ACHN (cell line): ENCODE measurements at regions not wholly inside any gene's neighbourhood (a gene's known extent, or its start where the extent isn't known, plus 50 kb on each side); places are given as distances from the start of the nearest gene placed in this dataset.
A peak's percentile ranks its signal among the peaks of the same experiment; 100 is the strongest.

ENCODE experiments used
- DNase-seq: peaks from one replicate; pipeline ENCODE4 v3.0.0-alpha.2; 2015
- in situ Hi-C: cut with HindIII; loops from 2 replicates; pipeline ENCODE4 v1.10.0; 2017; ENCODE audit warnings: low sequenced_read_pairs, low pct_ligation_motif_present, low pct_unique_long_range_greater_than_20kb

DNA sequence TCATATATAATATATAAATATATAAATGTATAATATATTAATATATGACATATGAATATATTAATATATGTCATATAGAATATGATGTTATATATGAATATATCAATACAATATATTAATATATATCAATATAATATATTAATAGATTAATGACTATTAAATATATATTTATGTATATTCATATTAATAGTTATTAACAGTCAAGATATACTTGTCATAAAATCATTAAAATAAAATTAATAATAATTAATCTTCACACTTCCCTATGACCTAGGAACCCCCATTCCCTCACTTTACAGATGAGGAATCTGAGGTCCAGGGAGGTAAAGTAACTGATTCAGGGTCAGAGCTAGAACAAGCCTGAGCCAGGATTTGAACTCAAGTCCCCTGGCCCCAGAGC lies 70.6 kb upstream of the SLC6A11 start:
- in situ Hi-C loops, result no loop called here
- no peak for DNase-seq

GRCh38 chr3:10746001-10746400 lies 70.0 kb upstream of the SLC6A11 start:
- DNase-seq, result no peak
- in situ Hi-C loops, result no loop called here

DNA sequence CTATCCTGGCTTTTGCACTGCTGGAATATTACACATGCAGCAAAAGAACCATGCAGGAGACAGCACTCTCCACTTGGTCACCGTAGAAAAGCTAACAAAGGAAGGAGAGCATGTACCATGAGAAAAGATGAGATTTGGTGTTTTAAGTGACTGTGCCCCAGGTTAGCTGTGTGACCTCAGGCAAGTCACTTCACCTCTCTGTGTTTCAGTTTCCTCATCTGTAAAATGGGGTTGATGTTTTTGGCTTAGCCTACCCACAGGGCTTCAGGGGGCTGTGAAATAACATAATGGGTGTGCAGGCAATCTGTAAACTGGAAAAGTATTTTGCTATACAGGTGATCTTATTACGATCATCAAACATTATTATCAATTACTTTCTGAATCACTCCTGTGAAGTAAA lies 69.3 kb upstream of the SLC6A11 start:
- in situ Hi-C loops, result no loop called here
- DNase-seq, result no peak

GRCh38 chr3:10747341-10747740 lies 68.7 kb upstream of the SLC6A11 start:
- in situ Hi-C loops, result no loop called here
- DNase-seq, result no peak

- no peak for DNase-seq
- in situ Hi-C loops, result no loop called here
Observed at GRCh38 chr3:10748040-10748439, 68.0 kb upstream of the SLC6A11 start.

- DNase-seq, result peak; percentile 44
- in situ Hi-C loops, result no loop called here
Observed at GRCh38 chr3:10753964-10754363, 62.1 kb upstream of the SLC6A11 start.

GRCh38 chr3:10756546-10756945 lies 59.5 kb upstream of the SLC6A11 start:
- in situ Hi-C loops, result no loop called here
- DNase-seq, result no peak

GRCh38 chr3:10757021-10757820 lies 58.8 kb upstream of the SLC6A11 start:
- no peak for DNase-seq
- in situ Hi-C loops, result no loop called here

DNA sequence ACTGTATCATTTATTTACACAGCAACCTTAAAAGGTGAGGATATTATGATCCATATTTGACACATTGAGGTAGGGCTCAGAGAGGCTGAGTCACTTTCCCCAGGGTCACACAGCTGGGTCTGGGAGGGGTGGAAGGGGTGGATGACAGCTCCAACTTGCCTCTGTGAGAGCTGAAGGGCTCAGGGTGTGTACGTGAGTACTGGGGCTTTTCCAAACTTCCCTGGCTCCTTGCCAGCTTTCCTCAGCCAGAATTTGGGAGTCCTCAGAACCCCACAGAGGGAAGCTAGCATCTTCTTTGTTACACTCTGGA lies 58.3 kb upstream of the SLC6A11 start:
- in situ Hi-C loops, result no loop called here

GRCh38 chr3:10758304-10759037 lies 57.6 kb upstream of the SLC6A11 start:
- in situ Hi-C loops, result no loop called here
- DNase-seq, result peak; percentile 54

More for the DNA sequence above, 58.3 kb upstream of the SLC6A11 start:
- DNase-seq, result no peak

GRCh38 chr3:10759495-10759894 lies 56.5 kb upstream of the SLC6A11 start:
- in situ Hi-C loops, result no loop called here
- DNase-seq, result no peak

DNA sequence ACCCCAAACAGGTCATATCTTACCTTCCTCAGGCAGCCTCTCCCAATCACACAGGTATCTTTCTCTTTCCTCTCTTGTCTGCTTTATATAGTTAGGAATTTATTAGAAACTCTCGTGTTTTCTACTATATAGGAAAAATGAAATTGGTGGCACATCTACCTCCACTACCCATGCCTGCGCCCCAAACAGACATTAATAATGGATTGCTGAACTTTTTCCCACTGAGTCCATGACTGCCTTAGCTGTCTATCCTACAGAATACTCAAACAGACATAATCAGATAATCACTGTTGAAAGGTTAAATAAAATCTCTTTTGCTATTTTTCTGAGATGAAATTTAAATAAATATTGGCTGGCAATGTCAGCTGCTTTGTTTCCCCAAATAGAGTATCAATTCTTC lies 55.8 kb upstream of the SLC6A11 start:
- DNase-seq, result no peak
- in situ Hi-C loops, result no loop called here

DNA sequence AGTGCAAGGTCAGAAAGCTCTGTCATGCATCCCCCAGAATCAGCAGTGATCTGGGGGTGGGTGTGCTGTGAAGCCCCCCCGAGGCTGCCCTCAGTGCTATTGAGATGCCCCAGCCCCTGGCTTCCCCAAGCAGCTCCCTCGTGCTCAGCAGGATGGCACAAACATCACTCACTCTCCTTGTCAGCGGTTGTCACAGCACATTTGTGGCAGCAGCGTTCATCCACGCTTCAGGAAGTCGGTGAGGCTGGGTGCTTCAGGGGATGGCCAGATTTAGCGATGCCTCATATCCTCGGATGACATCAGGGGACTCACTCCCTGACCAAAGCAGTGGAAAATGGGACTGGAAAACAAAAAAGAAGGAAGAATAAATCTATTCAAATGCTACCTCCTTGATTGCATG lies 54.4 kb upstream of the SLC6A11 start:
- no peak for DNase-seq
- in situ Hi-C loops, result no loop called here

- in situ Hi-C loops, result no loop called here
- no peak for DNase-seq
Observed at GRCh38 chr3:10762116-10762515, 53.9 kb upstream of the SLC6A11 start.

DNA sequence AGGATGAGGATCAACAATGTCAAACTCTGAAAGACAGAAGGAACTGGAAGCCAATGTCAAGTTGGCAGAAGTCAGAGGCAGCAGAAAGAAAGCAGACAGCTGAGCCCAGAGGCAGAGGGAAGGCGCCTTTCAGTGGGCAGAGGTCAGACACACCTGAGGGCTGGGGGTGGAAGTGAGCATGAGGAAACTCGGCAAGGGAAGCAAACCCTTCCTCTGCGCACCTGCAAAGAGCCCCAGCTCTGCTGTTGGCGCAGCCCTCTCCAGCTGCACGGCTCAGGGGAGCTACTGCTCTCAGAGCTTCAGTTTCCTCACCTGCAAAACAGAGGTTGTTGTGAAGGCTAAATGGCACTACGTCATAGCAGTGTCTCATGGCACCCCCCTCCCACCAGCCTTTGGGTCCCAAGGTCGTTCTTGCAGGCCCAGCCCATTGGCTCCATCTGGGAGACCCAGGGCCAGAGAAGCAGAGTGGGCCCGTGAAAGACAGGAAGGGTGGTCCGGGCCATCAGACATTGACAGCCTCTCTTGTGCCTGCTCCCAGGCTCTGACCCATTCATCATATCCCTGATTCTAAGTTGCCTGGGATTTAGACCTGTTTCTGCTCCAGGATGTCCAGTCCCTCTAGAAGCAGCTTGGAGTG lies 53.3 kb upstream of the SLC6A11 start:
- no peak for DNase-seq
- in situ Hi-C loops, result no loop called here

DNA sequence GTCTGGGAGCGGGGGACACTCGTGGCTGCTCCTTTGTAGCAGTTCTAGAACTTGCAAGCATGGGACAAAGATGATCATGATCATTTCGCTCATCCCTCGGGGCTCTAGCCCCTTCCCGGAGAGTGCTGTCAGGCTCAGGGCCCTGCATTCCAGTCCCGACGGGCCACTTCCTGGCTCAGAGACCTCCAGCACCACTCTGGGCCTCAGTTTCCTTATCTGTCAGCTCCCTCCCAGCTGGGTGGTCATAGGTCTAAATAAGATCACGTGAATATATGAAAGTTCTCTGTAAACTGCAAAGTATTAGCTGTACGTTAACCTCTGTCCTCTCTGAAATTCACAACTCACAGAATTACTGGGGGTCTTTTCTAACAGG lies 52.8 kb upstream of the SLC6A11 start:
- in situ Hi-C loops, result no loop called here
- DNase-seq, result no peak

DNA sequence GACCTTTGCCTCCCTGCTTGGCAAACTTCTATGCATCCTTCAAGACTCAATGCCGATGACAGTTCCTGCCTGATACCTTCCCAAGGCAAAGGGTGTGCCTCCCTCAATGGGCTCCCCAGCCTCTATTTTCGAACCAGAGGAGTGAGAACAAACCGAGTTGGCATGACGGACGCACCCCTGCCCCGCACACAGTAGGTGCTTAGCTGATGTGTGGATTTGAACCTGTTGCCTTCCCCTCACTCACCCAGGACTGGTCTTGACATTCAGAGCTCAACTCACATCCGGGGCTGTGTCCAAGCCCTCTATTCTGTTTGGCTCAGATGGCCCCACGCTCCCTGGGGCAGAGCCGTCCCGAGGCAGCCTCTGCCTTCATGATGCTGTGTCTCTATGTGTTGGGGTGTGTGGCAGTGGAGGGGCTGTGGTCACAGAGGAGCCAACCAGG lies 52.2 kb upstream of the SLC6A11 start:
- in situ Hi-C loops, result no loop called here
- DNase-seq, result no peak

GRCh38 chr3:10764259-10765051 lies 51.6 kb upstream of the SLC6A11 start:
- in situ Hi-C loops, result no loop called here
- no peak for DNase-seq

GRCh38 chr3:10766049-10766705 lies 49.9 kb upstream of the SLC6A11 start:
- in situ Hi-C loops, result no loop called here

More at GRCh38 chr3:10766049-10766705, 49.9 kb upstream of the SLC6A11 start:
- no peak for DNase-seq
